Body of pancreas (tissue), 4 donors: ENCODE measurements at regions not wholly inside any gene's neighbourhood (a gene's known extent, or its start where the extent isn't known, plus 50 kb on each side); places are given as distances from the start of the nearest gene placed in this dataset.

Experiments used
- CTCF ChIP-seq, 7 experiments: fragments of 450-650 bp in 4 of 7; fragments of 200-600 bp in 3 of 7; sonication (generic) in 3 of 7; IDR thresholded peaks; one replicate each; pipeline ENCODE4 v1.5.1; 2016 to 2019; ENCODE audit warnings: antibody characterized with exemption in 7 of 7
- POLR2A ChIP-seq, 3 donors: fragments of 450-650 bp; IDR thresholded peaks; one replicate each; pipeline ENCODE4 v1.6.1; 2016; ENCODE audit warnings: antibody characterized with exemption in 3 of 3, mild to moderate bottlenecking in 2 of 3

GRCh38 chr2:136344339-136344738 is 226.4 kb upstream of the CXCR4 start:
- TF ChIP-seq CTCF (IDR thresholded peaks at IDR 0.05): no peak
- no peak for TF ChIP-seq POLR2A (IDR thresholded peaks at IDR 0.05)
